SK-N-MC (cell line): ENCODE measurements at regions not wholly inside any gene's neighbourhood (a gene's known extent, or its start where the extent isn't known, plus 50 kb on each side); places are given as distances from the start of the nearest gene placed in this dataset.

Experiments used
- DNase-seq: peaks from one replicate; pipeline ENCODE4 v3.0.0-alpha.2; 2011; ENCODE audit warnings: low read depth, low spot score
- H3K27ac ChIP-seq: fragments of 200-600 bp; sonication (generic); 2 replicates; pipeline ENCODE4 v1.5.1; 2016; ENCODE audit warnings: mixed run types
- H3K36me3 ChIP-seq: fragments of 200-600 bp; sonication (generic); 2 replicates; pipeline ENCODE4 v1.6.1; 2017; ENCODE audit warnings: antibody characterized with exemption, low read length, mixed read lengths; ENCODE audit not compliant: insufficient read depth
- H3K4me3 ChIP-seq: fragments of 200-600 bp; sonication (generic); 2 replicates; pipeline ENCODE4 v1.5.1; 2016
- H3K9ac ChIP-seq: fragments of 200-600 bp; sonication (generic); 2 replicates; pipeline ENCODE4 v1.8.0; 2017; ENCODE audit warnings: mixed run types, mixed read lengths; ENCODE audit not compliant: insufficient read length
- H3K9me3 ChIP-seq: fragments of 200-600 bp; sonication (generic); 2 replicates; pipeline ENCODE4 v1.6.1; 2017; ENCODE audit warnings: low read depth, mild to moderate bottlenecking, antibody characterized with exemption, low read length, moderate library complexity, mixed read lengths
- EZH2 ChIP-seq: fragments of 200-600 bp; sonication (generic); IDR thresholded peaks from one replicate; pipeline ENCODE4 v1.6.1; 2017; ENCODE audit warnings: antibody characterized with exemption
- FOXP2 ChIP-seq: optimal IDR thresholded peaks from 2 replicates; pipeline ENCODE3; 2011; ENCODE audit warnings: mild to moderate bottlenecking, moderate library complexity; ENCODE audit not compliant: insufficient read depth; ENCODE audit errors: extremely low read length, control extremely low read depth
- POLR2AphosphoS5 ChIP-seq: IDR thresholded peaks from 2 replicates; pipeline ENCODE4 v1.6.1; 2012; ENCODE audit warnings: mild to moderate bottlenecking, low read depth, low read length, borderline replicate concordance

DNA sequence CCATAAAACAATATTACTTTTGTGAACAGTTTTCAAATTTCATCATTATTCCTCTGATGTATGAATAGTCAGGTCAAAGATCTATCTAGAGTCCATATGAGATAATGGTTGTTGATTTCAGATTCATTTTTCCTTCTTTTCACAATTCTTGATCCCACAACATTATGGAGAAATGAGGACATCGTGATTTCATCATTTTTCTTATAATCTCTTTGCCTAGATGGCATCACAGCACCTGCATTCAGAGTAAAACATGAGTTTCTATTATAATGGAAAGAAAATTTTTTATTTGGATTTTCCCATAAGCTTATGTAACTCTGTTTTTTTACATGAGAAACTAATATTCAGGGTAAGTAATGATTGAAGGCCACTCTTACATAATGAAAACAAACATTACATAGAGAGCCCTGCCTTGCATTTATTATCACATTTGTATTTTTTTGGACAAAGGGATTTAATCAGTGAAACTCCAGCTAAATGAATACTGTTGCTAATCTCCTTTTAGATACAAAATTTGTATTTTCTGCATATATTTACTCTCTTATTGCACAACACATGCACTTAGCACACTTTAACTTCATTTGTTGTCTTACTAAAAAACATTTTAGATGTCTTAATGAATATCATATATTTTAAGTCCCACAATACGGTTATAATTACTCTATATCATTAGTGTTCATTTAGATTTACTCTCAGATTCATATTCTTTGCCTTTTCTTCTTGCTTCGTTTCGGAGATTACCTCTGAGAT is 188.4 kb upstream of the KYNU start:
- Histone ChIP-seq H3K9me3 (no peaks in the 10 kb centered on the region), H3K36me3 (no peaks in the 10 kb centered on the region), H3K27ac (peak overlapping the region; percentile 1), H3K4me3 (peak overlapping the region; percentile 13; the same call in 1 of the 2 replicates), H3K9ac (no peak overlapping the region)
- DNase-seq = no peak
- TF ChIP-seq FOXP2 (no peak), EZH2 (no peak), POLR2AphosphoS5 (no peak)

DNA sequence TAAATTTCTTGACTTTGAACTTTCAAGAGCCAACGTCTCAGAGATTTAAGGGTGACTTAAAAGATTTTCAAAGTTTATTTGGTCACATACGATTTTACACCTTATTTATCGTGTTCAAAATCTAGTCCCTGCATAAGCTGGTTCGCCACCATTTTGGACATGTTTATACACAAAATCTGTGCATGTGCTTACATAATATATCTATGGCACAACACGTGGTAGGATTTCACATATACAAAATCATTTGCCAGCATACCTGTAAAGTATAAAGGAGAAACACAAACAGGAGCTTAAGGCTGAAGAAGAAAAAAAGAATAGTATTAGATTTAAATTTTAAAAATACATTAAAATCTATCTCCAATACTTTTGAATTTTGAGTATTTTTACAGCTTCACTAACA is 190.0 kb upstream of the KYNU start:
- no peak for TF ChIP-seq EZH2
- no peak for TF ChIP-seq FOXP2
- TF ChIP-seq POLR2AphosphoS5 = no peak
- H3K9ac ChIP-seq = no peak overlapping the region
- no peaks in the 10 kb centered on the region for H3K9me3 ChIP-seq
- DNase-seq = no peak
- no peaks in the 10 kb centered on the region for H3K36me3 ChIP-seq
- H3K27ac ChIP-seq = no peak overlapping the region
- no peak overlapping the region for H3K4me3 ChIP-seq

DNA sequence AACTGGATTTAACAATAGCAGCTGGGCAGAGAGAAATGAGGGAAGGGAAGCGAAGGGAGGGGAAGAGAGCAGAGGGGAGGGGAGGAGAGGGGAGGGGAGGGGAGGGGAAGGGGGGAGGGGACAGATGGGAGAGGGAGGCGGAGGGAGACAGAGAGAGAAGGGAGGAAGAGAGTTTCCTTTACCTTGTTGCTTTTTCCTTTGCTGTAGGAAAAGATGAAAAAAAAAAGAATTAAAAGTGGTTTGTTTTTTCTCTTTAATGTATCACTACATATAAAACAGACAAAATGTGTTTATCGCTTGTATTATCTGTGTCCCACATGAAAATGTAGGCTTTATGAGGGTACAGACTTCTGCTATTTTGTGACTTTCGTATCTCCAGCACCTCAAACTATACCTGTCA is 190.4 kb upstream of the KYNU start:
- Histone ChIP-seq H3K9ac (no peak overlapping the region), H3K36me3 (no peaks in the 10 kb centered on the region), H3K9me3 (no peaks in the 10 kb centered on the region), H3K4me3 (no peak overlapping the region), H3K27ac (no peak overlapping the region)
- DNase-seq = no peak
- TF ChIP-seq EZH2 = no peak

DNA sequence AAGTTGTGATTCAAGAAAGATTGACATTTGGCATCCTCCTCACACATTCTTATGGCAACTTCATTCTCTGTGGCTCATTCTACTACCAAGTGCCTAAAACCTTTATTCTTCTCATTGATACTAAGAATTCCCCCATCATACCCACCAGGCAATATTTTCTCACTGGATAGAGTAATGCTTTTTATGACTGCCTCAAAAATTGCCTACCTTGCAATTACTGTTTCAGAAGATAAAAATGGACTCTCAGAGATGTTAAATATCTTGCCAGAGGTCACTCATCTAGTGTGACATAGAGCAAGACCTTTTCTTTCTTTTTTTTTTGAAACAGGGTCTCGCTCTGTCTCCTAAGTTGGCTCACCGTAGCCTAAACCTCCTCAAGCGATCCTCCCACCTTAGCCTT is 192.8 kb upstream of the KYNU start:
- H3K9ac ChIP-seq = no peak overlapping the region
- H3K4me3 ChIP-seq = no peak overlapping the region
- no peak overlapping the region for H3K27ac ChIP-seq
- TF ChIP-seq EZH2 (no peak), POLR2AphosphoS5 (no peak), FOXP2 (no peak)
- H3K36me3 ChIP-seq = no peaks in the 10 kb centered on the region
- DNase-seq = no peak
- no peaks in the 10 kb centered on the region for H3K9me3 ChIP-seq

DNA sequence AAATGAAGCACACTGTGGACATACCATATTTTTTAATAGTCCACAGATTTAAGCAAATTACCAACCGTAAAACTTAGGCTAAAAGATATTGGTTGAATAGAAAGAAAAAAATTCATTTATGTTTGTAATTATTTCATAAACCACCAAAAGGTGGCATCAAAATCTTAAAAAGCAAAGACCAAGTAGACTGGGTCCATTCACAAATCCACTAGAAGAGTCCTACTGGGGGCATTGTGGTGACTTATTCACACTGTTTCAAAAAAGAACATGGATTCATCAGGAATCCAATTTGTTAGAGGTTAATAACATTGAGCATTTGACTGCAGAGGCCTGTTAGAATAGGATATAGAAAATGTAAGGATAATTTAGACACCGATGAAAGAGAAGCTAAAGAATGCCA is 194.9 kb upstream of the KYNU start:
- Histone ChIP-seq H3K27ac (no peak overlapping the region), H3K4me3 (no peak overlapping the region), H3K9me3 (no peaks in the 10 kb centered on the region), H3K36me3 (no peaks in the 10 kb centered on the region), H3K9ac (no peak overlapping the region)
- no peak for DNase-seq
- TF ChIP-seq POLR2AphosphoS5 (no peak), FOXP2 (no peak), EZH2 (no peak)

DNA sequence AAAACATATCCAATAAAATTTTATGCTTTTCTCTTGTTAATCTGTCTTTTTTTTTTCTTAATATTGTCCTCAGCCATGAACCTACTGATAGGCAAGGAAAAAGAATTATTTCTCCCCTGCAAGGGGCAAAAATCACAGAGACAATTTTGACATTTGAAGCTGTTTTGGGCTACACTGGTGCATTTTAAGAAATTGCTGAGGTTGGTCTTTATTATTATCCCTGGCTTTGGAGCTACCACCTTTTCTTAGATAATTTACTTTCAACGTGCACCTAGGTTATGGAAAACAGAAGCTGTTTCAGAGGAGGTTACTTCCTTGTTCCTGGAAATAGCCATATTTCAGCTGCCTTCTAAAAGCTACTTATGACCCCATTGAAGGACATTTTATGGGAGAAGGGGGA is 195.5 kb upstream of the KYNU start:
- Histone ChIP-seq H3K36me3 (no peaks in the 10 kb centered on the region), H3K9ac (no peak overlapping the region), H3K4me3 (no peak overlapping the region), H3K9me3 (no peaks in the 10 kb centered on the region), H3K27ac (no peak overlapping the region)
- TF ChIP-seq POLR2AphosphoS5 (no peak), EZH2 (no peak), FOXP2 (no peak)
- no peak for DNase-seq

DNA sequence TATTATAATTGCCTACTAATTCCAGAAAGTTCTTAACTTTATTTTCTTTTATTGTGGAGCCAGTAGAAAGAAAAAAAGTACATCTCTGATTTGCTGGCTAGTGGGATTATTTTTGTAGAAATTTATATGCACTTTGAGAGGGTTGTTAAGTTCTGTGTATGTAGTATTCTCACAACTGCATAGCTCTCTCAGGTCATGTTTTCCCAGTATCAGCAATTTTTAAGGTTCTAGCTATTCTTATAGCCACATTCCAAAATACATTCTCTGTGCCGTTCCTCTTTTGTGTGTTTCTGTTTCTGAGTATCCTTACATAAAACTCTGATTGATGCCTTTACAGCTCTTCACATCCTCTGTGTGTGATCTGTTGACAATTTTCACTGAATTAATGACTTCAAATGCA is 199.3 kb upstream of the KYNU start:
- Histone ChIP-seq H3K9me3 (no peaks in the 10 kb centered on the region), H3K36me3 (no peaks in the 10 kb centered on the region), H3K9ac (no peak overlapping the region), H3K4me3 (no peak overlapping the region), H3K27ac (no peak overlapping the region)
- DNase-seq = no peak
- TF ChIP-seq POLR2AphosphoS5 = no peak
- TF ChIP-seq EZH2 = no peak
- TF ChIP-seq FOXP2 = no peak

DNA sequence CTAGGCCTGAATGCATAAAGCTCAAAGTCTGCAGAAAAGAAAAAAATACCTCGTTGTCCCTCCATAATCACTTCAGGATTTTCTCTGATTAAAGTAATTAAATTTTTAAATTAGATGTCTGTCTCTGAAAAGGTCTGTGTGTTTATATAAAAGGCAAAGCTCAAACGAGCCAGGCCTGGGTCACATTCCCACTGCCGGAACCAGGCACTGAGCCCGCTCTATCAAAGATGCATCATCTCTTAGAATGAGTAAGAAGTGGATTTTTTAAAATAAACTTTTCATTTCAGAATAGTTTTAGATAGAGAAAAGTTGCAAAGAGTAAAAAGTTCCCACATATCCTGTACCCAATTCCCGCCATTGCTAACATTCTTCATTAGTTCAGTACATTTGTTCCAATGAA is 202.1 kb upstream of the KYNU start:
- H3K4me3 ChIP-seq = no peak overlapping the region
- no peaks in the 10 kb centered on the region for H3K9me3 ChIP-seq
- H3K36me3 ChIP-seq = no peaks in the 10 kb centered on the region
- no peak for TF ChIP-seq EZH2
- TF ChIP-seq FOXP2 = no peak
- TF ChIP-seq POLR2AphosphoS5 = no peak
- DNase-seq = no peak
- H3K9ac ChIP-seq = no peak overlapping the region
- H3K27ac ChIP-seq = no peak overlapping the region

DNA sequence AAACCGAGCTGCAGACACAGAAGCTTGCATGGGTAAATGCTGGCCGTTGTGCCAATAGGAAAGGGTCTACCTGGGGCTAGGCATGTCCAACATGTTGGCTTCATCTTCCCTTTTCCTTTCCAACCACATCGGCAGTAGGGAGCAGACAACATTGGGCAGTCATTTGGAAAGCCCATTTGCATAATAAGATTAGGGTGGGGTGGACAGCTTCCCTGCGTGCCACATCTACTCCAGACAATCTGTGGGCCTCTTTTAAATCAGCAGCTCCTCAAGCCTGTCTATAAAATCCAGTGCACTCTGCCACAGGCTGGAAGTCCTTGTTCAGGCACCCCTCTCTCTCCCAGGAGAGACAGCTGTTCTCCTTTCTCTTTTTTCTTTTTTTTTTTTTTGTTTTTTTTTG is 203.6 kb upstream of the KYNU start:
- no peaks in the 10 kb centered on the region for H3K9me3 ChIP-seq
- no peaks in the 10 kb centered on the region for H3K36me3 ChIP-seq
- H3K27ac ChIP-seq = no peak overlapping the region
- no peak for DNase-seq
- no peak overlapping the region for H3K9ac ChIP-seq
- H3K4me3 ChIP-seq = no peak overlapping the region
- TF ChIP-seq FOXP2 (no peak), EZH2 (no peak), POLR2AphosphoS5 (no peak)
